ENCODE measurements at regions not wholly inside any gene's neighbourhood (a gene's known extent, or its start where the extent isn't known, plus 50 kb on each side); places are given as distances from the start of the nearest gene placed in this dataset.
A peak's percentile ranks its signal among the peaks of the same experiment; 100 is the strongest.

GRCh38 chr18:43601432-43601831, 324.1 kb upstream of the SYT4 start:
- peaks cover 2% of the 10 kb centered on the region for H3K9me3 ChIP-seq (ENCODE audit: control insufficient read depth, low read length)
- no peaks in the 10 kb centered on the region for H3K27me3 ChIP-seq (ENCODE audit: control insufficient read depth, insufficient read depth, low read length)
- no peak for TF ChIP-seq CTCF (IDR thresholded peaks at IDR 0.05)
- H2AFZ ChIP-seq = no peak overlapping the region
- H3K9ac ChIP-seq = no peak overlapping the region
- H3K4me2 ChIP-seq (ENCODE audit: low read length) = no peak overlapping the region
- no peaks in the 10 kb centered on the region for H3K36me3 ChIP-seq (ENCODE audit: control insufficient read depth, insufficient read depth, low read length)
- no peak overlapping the region for H3K4me3 ChIP-seq (ENCODE audit: low read depth, low read length)
- no peaks in the 10 kb centered on the region for H3K4me1 ChIP-seq
- H3K27ac ChIP-seq = no peak overlapping the region
- no peaks in the 10 kb centered on the region for H3K79me2 ChIP-seq

DNA sequence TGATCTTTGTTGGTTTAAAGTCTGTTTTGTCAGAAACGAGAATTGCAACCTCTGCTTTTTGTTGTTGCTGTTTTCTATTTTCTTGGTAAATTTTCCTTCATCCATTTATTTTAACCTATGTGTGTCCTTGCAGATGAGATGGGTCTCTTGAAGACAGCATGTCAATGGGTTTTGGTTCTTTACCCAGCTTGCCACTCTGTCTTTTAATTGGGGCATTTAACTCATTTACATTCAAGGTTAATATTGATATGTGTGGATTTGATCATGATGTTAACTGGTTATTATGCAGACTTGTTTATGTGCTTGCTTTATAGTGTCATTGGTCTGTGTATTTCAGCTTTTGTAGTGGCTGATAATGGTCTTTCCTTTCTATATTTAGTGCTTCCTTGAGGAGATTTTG, 327.9 kb upstream of the SYT4 start:
- Histone ChIP-seq H3K27ac (no peak overlapping the region), H3K79me2 (no peaks in the 10 kb centered on the region), H3K4me2 (ENCODE audit: low read length) (no peak overlapping the region), H3K9ac (no peak overlapping the region), H3K4me1 (no peaks in the 10 kb centered on the region), H3K36me3 (ENCODE audit: control insufficient read depth, insufficient read depth, low read length) (no peaks in the 10 kb centered on the region), H3K27me3 (ENCODE audit: control insufficient read depth, insufficient read depth, low read length) (no peaks in the 10 kb centered on the region), H2AFZ (no peak overlapping the region), H3K4me3 (ENCODE audit: low read depth, low read length) (no peak overlapping the region), H3K9me3 (ENCODE audit: control insufficient read depth, low read length) (peaks cover 2% of the 10 kb centered on the region)
- TF ChIP-seq CTCF (IDR thresholded peaks at IDR 0.05) = no peak

DNA sequence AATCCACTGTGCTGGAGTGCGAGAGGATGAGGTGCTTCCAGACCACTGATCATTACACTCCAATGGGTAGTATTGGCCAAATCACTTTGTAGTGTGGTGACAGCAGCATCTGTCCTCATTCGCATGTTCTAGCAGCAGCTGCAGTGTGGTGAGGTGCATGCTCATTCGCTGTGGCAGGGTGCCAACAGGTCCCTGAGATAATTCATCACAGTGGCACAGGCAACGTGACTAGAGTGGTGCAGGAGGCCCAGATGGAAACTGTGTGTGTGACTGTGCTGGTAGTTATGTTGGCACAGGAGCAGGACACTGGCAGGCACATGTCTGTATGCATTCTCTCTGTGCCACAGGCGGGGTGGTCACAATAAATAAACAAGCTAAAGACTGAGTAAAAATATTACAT, 329.5 kb upstream of the SYT4 start:
- no peaks in the 10 kb centered on the region for H3K36me3 ChIP-seq (ENCODE audit: control insufficient read depth, insufficient read depth, low read length)
- no peak overlapping the region for H2AFZ ChIP-seq
- H3K9me3 ChIP-seq (ENCODE audit: control insufficient read depth, low read length) = peaks cover 2% of the 10 kb centered on the region
- TF ChIP-seq CTCF (IDR thresholded peaks at IDR 0.05) = no peak
- no peaks in the 10 kb centered on the region for H3K27me3 ChIP-seq (ENCODE audit: control insufficient read depth, insufficient read depth, low read length)
- no peak overlapping the region for H3K9ac ChIP-seq
- H3K4me1 ChIP-seq = no peaks in the 10 kb centered on the region
- no peaks in the 10 kb centered on the region for H3K79me2 ChIP-seq
- no peak overlapping the region for H3K27ac ChIP-seq
- no peak overlapping the region for H3K4me2 ChIP-seq (ENCODE audit: low read length)
- H3K4me3 ChIP-seq (ENCODE audit: low read depth, low read length) = no peak overlapping the region

DNA sequence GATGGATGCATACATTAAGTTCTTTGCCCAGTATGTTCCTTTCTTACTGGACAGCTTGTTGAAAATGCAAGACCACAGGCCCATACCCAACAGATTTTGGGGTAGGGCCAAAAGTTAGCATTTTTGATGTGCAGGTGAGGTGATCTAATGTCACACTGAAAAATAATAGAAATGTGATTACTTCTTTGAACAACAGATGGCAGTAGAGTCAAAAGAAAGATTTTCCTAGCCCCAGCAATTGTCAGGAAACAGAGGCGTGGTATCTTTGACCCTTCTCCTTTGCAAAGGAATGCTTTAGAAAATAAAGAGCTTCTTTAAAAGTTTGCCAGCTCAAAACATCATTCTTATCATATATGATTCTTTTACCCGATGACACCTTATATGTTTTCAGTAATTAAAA, 343.6 kb upstream of the SYT4 start:
- Histone ChIP-seq H2AFZ (no peak overlapping the region), H3K4me3 (ENCODE audit: low read depth, low read length) (no peak overlapping the region), H3K4me2 (ENCODE audit: low read length) (no peak overlapping the region), H3K79me2 (no peaks in the 10 kb centered on the region), H3K4me1 (no peaks in the 10 kb centered on the region), H3K9ac (no peak overlapping the region), H3K27ac (no peak overlapping the region), H3K27me3 (ENCODE audit: control insufficient read depth, insufficient read depth, low read length) (no peaks in the 10 kb centered on the region), H3K36me3 (ENCODE audit: control insufficient read depth, insufficient read depth, low read length) (no peaks in the 10 kb centered on the region), H3K9me3 (ENCODE audit: control insufficient read depth, low read length) (no peaks in the 10 kb centered on the region)
- peak; percentile 41 for TF ChIP-seq CTCF (IDR thresholded peaks at IDR 0.05)

- TF ChIP-seq CTCF (IDR thresholded peaks at IDR 0.05) = no peak
These were observed 344.7 kb upstream of the SYT4 start for GRCh38 chr18:43622024-43622423.

More at GRCh38 chr18:43622024-43622423, 344.7 kb upstream of the SYT4 start:
- Histone ChIP-seq H3K4me3 (ENCODE audit: low read depth, low read length) (no peak overlapping the region), H3K4me1 (no peaks in the 10 kb centered on the region), H3K79me2 (no peaks in the 10 kb centered on the region), H3K9me3 (ENCODE audit: control insufficient read depth, low read length) (no peaks in the 10 kb centered on the region), H2AFZ (no peak overlapping the region), H3K36me3 (ENCODE audit: control insufficient read depth, insufficient read depth, low read length) (no peaks in the 10 kb centered on the region), H3K27ac (no peak overlapping the region), H3K4me2 (ENCODE audit: low read length) (no peak overlapping the region), H3K27me3 (ENCODE audit: control insufficient read depth, insufficient read depth, low read length) (no peaks in the 10 kb centered on the region), H3K9ac (no peak overlapping the region)
